ENCODE measurements at regions not wholly inside any gene's neighbourhood (a gene's known extent, or its start where the extent isn't known, plus 50 kb on each side); places are given as distances from the start of the nearest gene placed in this dataset.

DNA sequence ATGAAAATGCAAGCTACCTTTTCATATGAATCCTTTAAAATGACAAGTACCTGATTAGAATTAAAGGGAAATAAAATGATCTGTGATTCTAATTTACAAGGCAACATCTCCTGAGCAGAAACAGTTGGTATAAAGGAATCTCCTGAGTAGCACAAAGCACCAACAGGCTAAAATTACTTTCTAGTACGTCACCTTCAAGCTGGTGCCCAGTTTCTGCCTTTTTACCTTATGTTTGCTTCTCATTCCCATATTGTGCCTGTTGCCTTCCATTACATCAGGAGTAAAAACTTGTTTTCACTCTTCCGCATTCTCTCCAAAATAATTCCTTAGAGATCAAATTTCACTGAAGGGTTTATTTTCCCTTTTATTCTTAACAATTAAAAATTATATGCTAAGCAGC, 587.1 kb upstream of the KCND2 start:
- TF ChIP-seq, protein P1, sequence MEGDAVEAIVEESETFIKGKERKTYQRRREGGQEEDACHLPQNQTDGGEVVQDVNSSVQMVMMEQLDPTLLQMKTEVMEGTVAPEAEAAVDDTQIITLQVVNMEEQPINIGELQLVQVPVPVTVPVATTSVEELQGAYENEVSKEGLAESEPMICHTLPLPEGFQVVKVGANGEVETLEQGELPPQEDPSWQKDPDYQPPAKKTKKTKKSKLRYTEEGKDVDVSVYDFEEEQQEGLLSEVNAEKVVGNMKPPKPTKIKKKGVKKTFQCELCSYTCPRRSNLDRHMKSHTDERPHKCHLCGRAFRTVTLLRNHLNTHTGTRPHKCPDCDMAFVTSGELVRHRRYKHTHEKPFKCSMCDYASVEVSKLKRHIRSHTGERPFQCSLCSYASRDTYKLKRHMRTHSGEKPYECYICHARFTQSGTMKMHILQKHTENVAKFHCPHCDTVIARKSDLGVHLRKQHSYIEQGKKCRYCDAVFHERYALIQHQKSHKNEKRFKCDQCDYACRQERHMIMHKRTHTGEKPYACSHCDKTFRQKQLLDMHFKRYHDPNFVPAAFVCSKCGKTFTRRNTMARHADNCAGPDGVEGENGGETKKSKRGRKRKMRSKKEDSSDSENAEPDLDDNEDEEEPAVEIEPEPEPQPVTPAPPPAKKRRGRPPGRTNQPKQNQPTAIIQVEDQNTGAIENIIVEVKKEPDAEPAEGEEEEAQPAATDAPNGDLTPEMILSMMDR (IDR thresholded peaks at IDR 0.05; ENCODE audit: borderline replicate concordance, control extremely low read depth, extremely low read depth, insufficient read depth, missing control alignments) = no peak
- DNase-seq (ENCODE audit: low spot score) = no peak
- in situ Hi-C loops (cut with MboI; ENCODE audit: low sequenced_read_pairs, unreplicated experiment) = no loop called here

DNA sequence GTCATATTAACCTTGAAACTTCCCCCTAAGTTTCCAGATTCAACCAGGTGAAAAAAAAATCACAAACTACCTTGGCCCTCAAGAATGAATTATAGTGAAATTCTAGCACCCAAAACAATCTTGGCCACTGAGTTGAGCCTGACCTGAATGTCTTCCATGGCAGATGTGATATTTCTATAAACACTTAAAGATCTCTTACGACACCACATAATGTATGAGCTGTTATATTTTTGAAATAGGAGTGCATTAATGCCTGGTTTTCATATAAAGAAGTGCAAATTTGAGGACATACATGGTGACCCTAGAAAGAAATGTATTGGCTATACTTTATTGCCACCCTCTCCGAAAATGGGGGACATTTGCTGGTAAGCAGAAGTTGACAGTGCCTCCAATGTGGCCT, 584.1 kb upstream of the KCND2 start:
- in situ Hi-C loops (cut with MboI; ENCODE audit: low sequenced_read_pairs, unreplicated experiment) = no loop called here
- TF ChIP-seq, protein P1 (IDR thresholded peaks at IDR 0.05; ENCODE audit: borderline replicate concordance, control extremely low read depth, extremely low read depth, insufficient read depth, missing control alignments) = no peak
- no peak for DNase-seq (ENCODE audit: low spot score)

DNA sequence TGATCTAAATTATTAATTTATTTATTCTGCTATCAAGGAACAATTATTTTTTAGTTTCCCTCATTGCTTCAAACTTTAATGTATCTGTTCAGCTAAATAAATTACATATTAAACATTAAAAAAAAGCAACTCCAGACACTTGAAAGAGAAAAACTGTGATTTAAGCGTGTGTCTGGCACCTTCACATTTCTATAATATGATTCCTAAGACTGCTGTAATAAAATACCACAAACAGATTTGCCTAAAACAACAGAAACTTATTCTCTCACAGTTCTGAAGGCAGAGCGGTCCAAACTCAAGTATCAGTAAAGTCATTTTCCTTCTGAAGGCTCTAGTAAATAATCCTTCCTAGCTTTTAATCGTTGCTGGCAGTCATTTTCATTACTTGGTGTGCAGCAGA, 580.4 kb upstream of the KCND2 start:
- TF ChIP-seq, protein P1 (IDR thresholded peaks at IDR 0.05; ENCODE audit: borderline replicate concordance, control extremely low read depth, extremely low read depth, insufficient read depth, missing control alignments) = no peak
- in situ Hi-C loops (cut with MboI; ENCODE audit: low sequenced_read_pairs, unreplicated experiment) = no loop called here
- no peak for DNase-seq (ENCODE audit: low spot score)

DNA sequence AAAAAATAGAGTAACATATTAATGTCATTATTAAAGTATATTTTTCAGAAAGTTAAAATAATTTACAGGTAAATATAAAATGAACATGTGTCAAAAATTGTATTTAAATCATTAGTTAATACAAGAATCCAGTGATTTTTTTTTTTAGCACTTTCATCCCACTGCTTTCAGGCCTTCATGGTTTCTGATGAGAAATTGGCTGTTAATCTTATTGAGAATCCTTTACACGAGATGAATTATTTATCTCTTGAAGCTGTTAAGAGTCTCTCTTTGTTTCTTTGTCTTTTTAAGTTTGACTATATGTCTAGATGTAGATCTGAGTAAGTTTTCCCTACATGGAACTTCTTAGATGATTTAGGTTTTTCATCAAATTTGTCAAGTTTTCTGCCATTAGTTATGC, 578.5 kb upstream of the KCND2 start:
- in situ Hi-C loops (cut with MboI; ENCODE audit: low sequenced_read_pairs, unreplicated experiment) = no loop called here
- no peak for DNase-seq (ENCODE audit: low spot score)
- TF ChIP-seq, protein P1 (IDR thresholded peaks at IDR 0.05; ENCODE audit: borderline replicate concordance, control extremely low read depth, extremely low read depth, insufficient read depth, missing control alignments) = no peak

- in situ Hi-C loops (cut with MboI; ENCODE audit: low sequenced_read_pairs, unreplicated experiment) = no loop called here
- TF ChIP-seq, protein P1 (IDR thresholded peaks at IDR 0.05; ENCODE audit: borderline replicate concordance, control extremely low read depth, extremely low read depth, insufficient read depth, missing control alignments) = no peak
- DNase-seq (ENCODE audit: low spot score) = no peak
Observed at GRCh38 chr7:119696336-119696735, 576.6 kb upstream of the KCND2 start.

GRCh38 chr7:119703895-119704294, 569.1 kb upstream of the KCND2 start:
- DNase-seq (ENCODE audit: low spot score) = no peak
- TF ChIP-seq, protein P1 (IDR thresholded peaks at IDR 0.05; ENCODE audit: borderline replicate concordance, control extremely low read depth, extremely low read depth, insufficient read depth, missing control alignments) = no peak
- in situ Hi-C loops (cut with MboI; ENCODE audit: low sequenced_read_pairs, unreplicated experiment) = no loop called here

DNA sequence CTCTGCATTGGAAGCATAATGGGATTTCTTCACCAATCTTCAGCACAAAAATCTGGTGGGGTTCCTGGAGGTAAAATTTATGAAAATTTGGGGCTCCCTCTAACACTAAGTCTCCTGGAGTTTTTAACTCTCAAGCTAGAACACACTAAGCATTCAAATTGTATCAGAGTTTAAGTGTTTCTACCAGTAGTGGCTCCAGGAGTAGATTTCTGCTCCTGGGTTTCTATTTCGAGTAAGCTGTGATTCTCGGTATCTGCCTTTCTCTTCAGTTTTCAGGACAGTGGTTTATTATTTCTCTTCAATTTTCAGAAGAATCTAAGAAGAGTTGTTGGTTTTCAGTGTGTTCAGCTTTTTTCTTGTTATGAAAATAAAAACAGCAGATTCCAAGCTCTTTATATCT, 566.4 kb upstream of the KCND2 start:
- in situ Hi-C loops (cut with MboI; ENCODE audit: low sequenced_read_pairs, unreplicated experiment) = no loop called here
- DNase-seq (ENCODE audit: low spot score) = no peak
- TF ChIP-seq, protein P1 (IDR thresholded peaks at IDR 0.05; ENCODE audit: borderline replicate concordance, control extremely low read depth, extremely low read depth, insufficient read depth, missing control alignments) = no peak

Measured in GM13976 (cell line).